ENCODE measurements at regions not wholly inside any gene's neighbourhood (a gene's known extent, or its start where the extent isn't known, plus 50 kb on each side); places are given as distances from the start of the nearest gene placed in this dataset.

- no peaks in the 10 kb centered on the region for H3K9me3 ChIP-seq (ENCODE audit: severe bottlenecking)
- no peak overlapping the region for H3K4me3 ChIP-seq (ENCODE audit: severe bottlenecking)
- H3K4me1 ChIP-seq (ENCODE audit: insufficient read depth, poor library complexity, severe bottlenecking): no peaks in the 10 kb centered on the region
- no peaks in the 10 kb centered on the region for H3K36me3 ChIP-seq (ENCODE audit: low read depth)
- no peak for ATAC-seq (ENCODE audit: low read depth)
- DNase-seq (ENCODE audit: low spot score): no peak
- no peak overlapping the region for H3K27ac ChIP-seq (ENCODE audit: poor library complexity, severe bottlenecking)
- no peak for TF ChIP-seq CTCF (IDR thresholded peaks at IDR 0.05; ENCODE audit: poor library complexity, severe bottlenecking)
- no peaks in the 10 kb centered on the region for H3K27me3 ChIP-seq (ENCODE audit: insufficient read depth, poor library complexity, severe bottlenecking)
Measured at GRCh38 chr18:11283479-11284161, 134.3 kb upstream of the PIEZO2 start.

- H3K9me3 ChIP-seq (ENCODE audit: severe bottlenecking): no peaks in the 10 kb centered on the region
- no peaks in the 10 kb centered on the region for H3K4me1 ChIP-seq (ENCODE audit: insufficient read depth, poor library complexity, severe bottlenecking)
- DNase-seq (ENCODE audit: low spot score) (no peak), ATAC-seq (ENCODE audit: low read depth) (no peak)
- no peak overlapping the region for H3K27ac ChIP-seq (ENCODE audit: poor library complexity, severe bottlenecking)
- TF ChIP-seq CTCF (IDR thresholded peaks at IDR 0.05; ENCODE audit: poor library complexity, severe bottlenecking): no peak
- no peaks in the 10 kb centered on the region for H3K27me3 ChIP-seq (ENCODE audit: insufficient read depth, poor library complexity, severe bottlenecking)
- H3K4me3 ChIP-seq (ENCODE audit: severe bottlenecking): no peak overlapping the region
- H3K36me3 ChIP-seq (ENCODE audit: low read depth): no peaks in the 10 kb centered on the region
Measured at GRCh38 chr18:11279461-11279860, 130.1 kb upstream of the PIEZO2 start.

- no peak for ATAC-seq (ENCODE audit: low read depth)
- Histone ChIP-seq H3K4me1 (ENCODE audit: insufficient read depth, poor library complexity, severe bottlenecking) (no peaks in the 10 kb centered on the region), H3K36me3 (ENCODE audit: low read depth) (no peaks in the 10 kb centered on the region), H3K9me3 (ENCODE audit: severe bottlenecking) (no peaks in the 10 kb centered on the region), H3K27ac (ENCODE audit: poor library complexity, severe bottlenecking) (no peak overlapping the region), H3K27me3 (ENCODE audit: insufficient read depth, poor library complexity, severe bottlenecking) (peaks cover 3% of the 10 kb centered on the region), H3K4me3 (ENCODE audit: severe bottlenecking) (no peak overlapping the region)
- TF ChIP-seq CTCF (IDR thresholded peaks at IDR 0.05; ENCODE audit: poor library complexity, severe bottlenecking): no peak
- no peak for DNase-seq (ENCODE audit: low spot score)
Measured at GRCh38 chr18:11276678-11277077, 127.3 kb upstream of the PIEZO2 start.

DNA sequence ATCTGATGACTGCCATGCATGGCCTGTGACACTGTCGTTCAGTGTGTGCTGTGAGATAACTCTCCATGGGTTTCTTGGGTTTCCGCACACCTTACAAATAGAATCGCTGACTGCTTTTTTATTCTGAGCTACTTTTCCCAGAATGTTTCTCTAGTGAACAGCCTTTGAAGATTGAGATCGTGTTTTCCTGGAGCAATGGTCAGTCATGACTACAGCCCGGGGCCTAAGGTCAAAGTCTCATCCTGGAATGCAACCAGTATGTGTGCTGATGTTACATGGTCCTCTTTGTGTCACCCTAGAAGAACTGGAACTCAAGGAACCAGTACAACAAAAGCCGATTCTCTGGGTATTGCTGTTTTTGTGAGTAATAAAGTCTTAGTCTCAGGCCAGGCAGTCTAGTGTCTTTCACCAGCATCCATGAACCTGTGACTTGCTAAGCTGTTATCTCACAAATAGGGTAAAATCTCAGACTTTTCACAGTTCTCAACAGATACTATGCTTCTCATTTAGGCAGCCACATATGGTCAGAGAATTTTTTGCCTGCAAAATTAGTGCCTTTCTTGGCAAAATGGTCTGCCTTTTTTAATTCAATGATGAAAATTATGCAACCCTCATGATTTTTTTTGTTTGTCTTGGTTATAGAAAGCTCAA lies 124.9 kb upstream of the PIEZO2 start:
- H3K9me3 ChIP-seq (ENCODE audit: severe bottlenecking): no peaks in the 10 kb centered on the region
- no peak overlapping the region for H3K4me3 ChIP-seq (ENCODE audit: severe bottlenecking)
- DNase-seq (ENCODE audit: low spot score) (no peak), ATAC-seq (ENCODE audit: low read depth) (no peak)
- no peaks in the 10 kb centered on the region for H3K36me3 ChIP-seq (ENCODE audit: low read depth)
- H3K27ac ChIP-seq (ENCODE audit: poor library complexity, severe bottlenecking): no peak overlapping the region
- TF ChIP-seq CTCF (IDR thresholded peaks at IDR 0.05; ENCODE audit: poor library complexity, severe bottlenecking): no peak
- no peaks in the 10 kb centered on the region for H3K4me1 ChIP-seq (ENCODE audit: insufficient read depth, poor library complexity, severe bottlenecking)
- H3K27me3 ChIP-seq (ENCODE audit: insufficient read depth, poor library complexity, severe bottlenecking): peaks cover 12% of the 10 kb centered on the region

- no peak for ATAC-seq (ENCODE audit: low read depth)
- no peaks in the 10 kb centered on the region for H3K4me1 ChIP-seq (ENCODE audit: insufficient read depth, poor library complexity, severe bottlenecking)
- peaks cover 29% of the 10 kb centered on the region for H3K27me3 ChIP-seq (ENCODE audit: insufficient read depth, poor library complexity, severe bottlenecking)
- H3K36me3 ChIP-seq (ENCODE audit: low read depth): no peaks in the 10 kb centered on the region
- no peak for TF ChIP-seq CTCF (IDR thresholded peaks at IDR 0.05; ENCODE audit: poor library complexity, severe bottlenecking)
- H3K27ac ChIP-seq (ENCODE audit: poor library complexity, severe bottlenecking): no peak overlapping the region
- H3K9me3 ChIP-seq (ENCODE audit: severe bottlenecking): no peaks in the 10 kb centered on the region
- H3K4me3 ChIP-seq (ENCODE audit: severe bottlenecking): no peak overlapping the region
- DNase-seq (ENCODE audit: low spot score): no peak
Measured at GRCh38 chr18:11272516-11272915, 123.1 kb upstream of the PIEZO2 start.
